GM12878 (cell line): ENCODE measurements at regions not wholly inside any gene's neighbourhood (a gene's known extent, or its start where the extent isn't known, plus 50 kb on each side); places are given as distances from the start of the nearest gene placed in this dataset.

Experiments used
- ATAC-seq: fragments of 200-7000 bp; cut with Tn5 transposase; 3 replicates; pipeline ENCODE4 v1.9.1; 2020; ENCODE audit warnings: mild to moderate bottlenecking, moderate library complexity
- BruUV-seq: library from RNA; stranded (reverse); fragments of 400-500 nt; replicated peaks from 2 replicates; lab custom pipeline; 2021; lab: Mats Ljungman, UMichigan
- CTCF ChIA-PET: fragments of 300-600 bp; sonication (Branson Sonifier 250); formaldehyde crosslinking; extraction: SDS; loops from one replicate; lab custom pipeline; 2021; ENCODE audit warnings: inconsistent platforms; lab: Yijun Ruan, JAX
- POLR2A ChIA-PET: fragments of 350-600 bp; formaldehyde crosslinking; extraction: SDS; loops from one replicate; lab custom pipeline; 2021; ENCODE audit warnings: inconsistent platforms; lab: Charles Lee
- RAD21 ChIA-PET: fragments of 300-600 bp; sonication (Branson Sonifier 250); formaldehyde crosslinking; loops from one replicate; lab custom pipeline; 2023; ENCODE audit warnings: antibody characterized with exemption; ENCODE audit not compliant: unreplicated experiment; lab: Charles Lee
- SMC1A ChIA-PET: fragments of 300-600 bp; sonication (Branson Sonifier 250); formaldehyde crosslinking; loops from one replicate; lab custom pipeline; 2023; ENCODE audit not compliant: unreplicated experiment, uncharacterized antibody; lab: Charles Lee
- DNase-seq: peaks from one replicate; pipeline ENCODE4 v3.0.0-alpha.2; 2011; ENCODE audit warnings: low read depth, low spot score
- FAIRE-seq: peaks from 3 replicates; lab custom pipeline; 2011; peaks lifted over from hg19 to GRCh38; lab: Jason Lieb, UNC
- H2AFZ ChIP-seq: 2 replicates; pipeline ENCODE4 v1.6.0; 2011; ENCODE audit warnings: low read depth, low read length, control low read depth; ENCODE audit not compliant: control insufficient read depth
- H3K27ac ChIP-seq: 2 replicates; pipeline ENCODE4 v1.5.1; 2011; ENCODE audit warnings: control low read depth; ENCODE audit not compliant: control insufficient read depth, insufficient read depth
- H3K27me3 ChIP-seq, 2 experiments: replicated peaks in 1 of 2; 2 replicates each; pipeline versions ENCODE4 v1.6.0 to v1.6.1; 2011; ENCODE audit warnings: low read length in 1 of 2; ENCODE audit not compliant: control insufficient read depth in 2 of 2, insufficient read depth in 2 of 2
- H3K36me3 ChIP-seq, 2 experiments: 2 replicates each; pipeline ENCODE4 v1.5.1; 2011; ENCODE audit warnings: low read length in 1 of 2; ENCODE audit not compliant: control insufficient read depth in 2 of 2, insufficient read depth in 2 of 2
- H3K4me1 ChIP-seq: 2 replicates; pipeline ENCODE4 v1.6.1; 2011; ENCODE audit warnings: mild to moderate bottlenecking, low read length, moderate library complexity, mixed read lengths; ENCODE audit not compliant: control insufficient read depth, insufficient read depth
- H3K4me2 ChIP-seq: 2 replicates; pipeline ENCODE4 v1.6.0; 2011; ENCODE audit warnings: control low read depth; ENCODE audit not compliant: control insufficient read depth, insufficient read depth
- H3K4me3 ChIP-seq: fragments of 200-600 bp; sonication (generic); 2 replicates; pipeline ENCODE4 v1.5.1; 2016
- H3K79me2 ChIP-seq: 2 replicates; pipeline ENCODE4 v1.6.0; 2011; ENCODE audit warnings: low read length; ENCODE audit not compliant: control insufficient read depth, insufficient read depth
- H3K9ac ChIP-seq: 2 replicates; pipeline ENCODE4 v1.8.0; 2011; ENCODE audit warnings: low read length, control low read depth, mixed read lengths; ENCODE audit not compliant: control insufficient read depth, insufficient read depth
- H3K9me3 ChIP-seq: replicated peaks from 3 replicates; pipeline ENCODE4 v1.5.1; 2011; ENCODE audit warnings: mild to moderate bottlenecking, low read length; ENCODE audit not compliant: control insufficient read depth, insufficient read depth
- H4K20me1 ChIP-seq: 2 replicates; pipeline ENCODE4 v1.6.0; 2011; ENCODE audit not compliant: control insufficient read depth, insufficient read depth
- IKZF1 ChIP-seq: fragments of 450-650 bp; conservative IDR thresholded peaks from 2 replicates; pipeline ENCODE4 v1.6.1; 2017; ENCODE audit warnings: antibody characterized with exemption, mild to moderate bottlenecking
- NKRF ChIP-seq: fragments of 450-650 bp; conservative IDR thresholded peaks from 2 replicates; pipeline ENCODE4 v1.6.1; 2017; ENCODE audit warnings: mild to moderate bottlenecking, moderate library complexity
- SMARCA5 ChIP-seq: fragments of 450-650 bp; IDR thresholded peaks from 2 replicates; pipeline ENCODE4 v1.6.1; 2017; ENCODE audit warnings: mild to moderate bottlenecking
- WGBS: methylation state at CpG from one replicate; pipeline ENCODE4 v1.1.6; 2016; ENCODE audit warnings: low lambda C conversion rate; ENCODE audit not compliant: insufficient replicate concordance, insufficient coverage; ENCODE audit errors: missing lambda C conversion rate; 5-methylcytosine and 5-hydroxymethylcytosine counted together
- in situ Hi-C: fragments of 300-500 bp; cut with MboI; formaldehyde crosslinking; loops from 9 replicates; pipeline ENCODE4 v1.14.3; 2018; ENCODE audit warnings: mixed read lengths
- intact Hi-C: fragments of 100-400 bp; cut with micrococcal nuclease; formaldehyde crosslinking; loops from one replicate; pipeline ENCODE4 v1.14.2; 2022; ENCODE audit not compliant: unreplicated experiment
- TF ChIP-seq, protein P1 (sequence below), 3 experiments: IDR thresholded peaks in 2 of 3; conservative IDR thresholded peaks in 1 of 3; 2 replicates each; pipeline ENCODE4 v1.5.1; 2011; ENCODE audit warnings: low read depth in 3 of 3, low read length in 3 of 3, mild to moderate bottlenecking in 3 of 3, control low read depth in 2 of 3, moderate library complexity in 2 of 3, inconsistent platforms in 1 of 3, mixed read lengths in 1 of 3; ENCODE audit not compliant: control insufficient read depth in 2 of 3, insufficient read depth in 1 of 3; ENCODE audit errors: extremely low read depth in 1 of 3
- TF ChIP-seq, protein P2 (sequence below): IDR thresholded peaks from 2 replicates; pipeline ENCODE4 v1.6.1; 2011; ENCODE audit warnings: borderline replicate concordance, low read depth, mild to moderate bottlenecking, moderate library complexity, mixed read lengths, low read length; ENCODE audit not compliant: insufficient read depth; ENCODE audit errors: extremely low read length

DNA sequence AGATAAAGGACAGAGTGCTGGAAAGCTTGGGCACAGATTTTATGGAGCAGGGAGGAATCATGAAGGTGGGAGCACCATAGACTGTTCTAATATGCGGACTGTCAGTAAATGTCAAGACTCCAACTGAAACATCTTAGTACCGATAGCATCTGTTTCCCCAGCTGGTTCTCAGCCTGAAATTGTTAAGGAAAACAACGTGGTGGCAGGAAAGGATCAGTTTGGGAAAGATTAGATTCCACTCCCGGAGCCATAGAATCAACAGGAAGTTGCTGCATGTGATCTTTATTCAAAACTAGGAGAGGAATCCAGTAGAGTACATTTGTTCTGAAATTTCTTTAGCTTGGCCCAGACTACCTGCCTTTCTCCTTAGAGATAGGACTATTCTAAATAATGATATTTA, 559.1 kb downstream of the CSNK1G3 start (continued):
- TF ChIP-seq IKZF1 = no peak
- TF ChIP-seq, all 136 proteins: peak for 0

- Histone ChIP-seq H3K4me1 (no peaks in the 10 kb centered on the region), H3K9me3 (no peaks in the 10 kb centered on the region; the same call in 2 of the 3 replicates), H3K27me3 (no peaks in the 10 kb centered on the region), H2AFZ (no peak overlapping the region), H3K4me3 (no peak overlapping the region), H3K9ac (no peak overlapping the region), H3K79me2 (no peaks in the 10 kb centered on the region), H4K20me1 (no peaks in the 10 kb centered on the region), H3K27ac (no peak overlapping the region), H3K4me2 (no peak overlapping the region), H3K36me3 (no peaks in the 10 kb centered on the region)
- intact Hi-C loops (no loop called here), in situ Hi-C loops (no loop called here)
- FAIRE-seq (no peak), DNase-seq (no peak), ATAC-seq (no peak)
- SMC1A ChIA-PET = no interaction called here
- TF ChIP-seq SMARCA5 (no peak), NKRF (no peak)
- TF ChIP-seq, protein P1, sequence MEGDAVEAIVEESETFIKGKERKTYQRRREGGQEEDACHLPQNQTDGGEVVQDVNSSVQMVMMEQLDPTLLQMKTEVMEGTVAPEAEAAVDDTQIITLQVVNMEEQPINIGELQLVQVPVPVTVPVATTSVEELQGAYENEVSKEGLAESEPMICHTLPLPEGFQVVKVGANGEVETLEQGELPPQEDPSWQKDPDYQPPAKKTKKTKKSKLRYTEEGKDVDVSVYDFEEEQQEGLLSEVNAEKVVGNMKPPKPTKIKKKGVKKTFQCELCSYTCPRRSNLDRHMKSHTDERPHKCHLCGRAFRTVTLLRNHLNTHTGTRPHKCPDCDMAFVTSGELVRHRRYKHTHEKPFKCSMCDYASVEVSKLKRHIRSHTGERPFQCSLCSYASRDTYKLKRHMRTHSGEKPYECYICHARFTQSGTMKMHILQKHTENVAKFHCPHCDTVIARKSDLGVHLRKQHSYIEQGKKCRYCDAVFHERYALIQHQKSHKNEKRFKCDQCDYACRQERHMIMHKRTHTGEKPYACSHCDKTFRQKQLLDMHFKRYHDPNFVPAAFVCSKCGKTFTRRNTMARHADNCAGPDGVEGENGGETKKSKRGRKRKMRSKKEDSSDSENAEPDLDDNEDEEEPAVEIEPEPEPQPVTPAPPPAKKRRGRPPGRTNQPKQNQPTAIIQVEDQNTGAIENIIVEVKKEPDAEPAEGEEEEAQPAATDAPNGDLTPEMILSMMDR (IDR thresholded peaks at IDR 0.05 in 2 of 3, conservative IDR thresholded peaks at IDR 0.05 in 1 of 3; ENCODE audit: control insufficient read depth in 2 of 3, extremely low read depth in 1 of 3, insufficient read depth in 1 of 3, low read depth in 3 of 3, low read length in 3 of 3) = peak in 1 of 3 experiments; percentile 20; a peak in 1 of 6 replicates
- TF ChIP-seq, protein P2, sequence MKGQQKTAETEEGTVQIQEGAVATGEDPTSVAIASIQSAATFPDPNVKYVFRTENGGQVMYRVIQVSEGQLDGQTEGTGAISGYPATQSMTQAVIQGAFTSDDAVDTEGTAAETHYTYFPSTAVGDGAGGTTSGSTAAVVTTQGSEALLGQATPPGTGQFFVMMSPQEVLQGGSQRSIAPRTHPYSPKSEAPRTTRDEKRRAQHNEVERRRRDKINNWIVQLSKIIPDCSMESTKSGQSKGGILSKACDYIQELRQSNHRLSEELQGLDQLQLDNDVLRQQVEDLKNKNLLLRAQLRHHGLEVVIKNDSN = no peak
- no TSS peak for BruUV-seq
- POLR2A ChIA-PET = no interaction called here
- CTCF ChIA-PET = no interaction called here
- RAD21 ChIA-PET = no interaction called here
- WGBS = 56% methylated on average over 2 of the region's 2 CpGs
Observed at GRCh38 chr5:124065508-124065907, 553.5 kb downstream of the CSNK1G3 start.
